Testis (tissue), 2 donors: ENCODE measurements at regions not wholly inside any gene's neighbourhood (a gene's known extent, or its start where the extent isn't known, plus 50 kb on each side); places are given as distances from the start of the nearest gene placed in this dataset.
"Not testable (repeated sequence)": the region's sequence is repeated elsewhere in the genome, so short reads cannot be mapped to it uniquely, and the experiment has no call there.

Experiments used
- CTCF ChIP-seq, 3 experiments: fragments of 450-650 bp in 2 of 3; fragments of 200-600 bp in 1 of 3; sonication (generic) in 1 of 3; IDR thresholded peaks; one replicate each; pipeline ENCODE4 v1.5.1; 2016 to 2019; ENCODE audit warnings: antibody characterized with exemption in 3 of 3, mild to moderate bottlenecking in 2 of 3, moderate library complexity in 1 of 3
- POLR2A ChIP-seq: fragments of 450-650 bp; IDR thresholded peaks from one replicate; pipeline ENCODE4 v1.6.1; 2017; ENCODE audit warnings: antibody characterized with exemption, mild to moderate bottlenecking, moderate library complexity

- TF ChIP-seq CTCF (IDR thresholded peaks at IDR 0.05); POLR2A: not testable (repeated sequence)
Observed at GRCh38 chr7:153989066-153989627, 63.1 kb upstream of the DPP6 start.
